ENCODE measurements at regions not wholly inside any gene's neighbourhood (a gene's known extent, or its start where the extent isn't known, plus 50 kb on each side); places are given as distances from the start of the nearest gene placed in this dataset.

GRCh38 chrX:3549411-3549911 is 164.0 kb downstream of the PRKX start:
- Histone ChIP-seq H3K36me3 (ENCODE audit: control insufficient read depth in 2 of 2, insufficient read depth in 1 of 2, low read length in 2 of 2) (no peaks in the 10 kb centered on the region), H3K4me1 (ENCODE audit: control insufficient read depth, insufficient read depth, low read length) (no peaks in the 10 kb centered on the region), H3K27ac (ENCODE audit: extremely low read depth, low read depth, low read length) (no peak overlapping the region), H3K4me3 (ENCODE audit: low read depth, low read length) (no peak overlapping the region), H3K9me3 (ENCODE audit: control insufficient read depth, insufficient read depth, low read depth, low read length) (no peaks in the 10 kb centered on the region)
- ChIA-PET POLR2A (no interaction called here), CTCF (no interaction called here)
- TF ChIP-seq, protein P1, sequence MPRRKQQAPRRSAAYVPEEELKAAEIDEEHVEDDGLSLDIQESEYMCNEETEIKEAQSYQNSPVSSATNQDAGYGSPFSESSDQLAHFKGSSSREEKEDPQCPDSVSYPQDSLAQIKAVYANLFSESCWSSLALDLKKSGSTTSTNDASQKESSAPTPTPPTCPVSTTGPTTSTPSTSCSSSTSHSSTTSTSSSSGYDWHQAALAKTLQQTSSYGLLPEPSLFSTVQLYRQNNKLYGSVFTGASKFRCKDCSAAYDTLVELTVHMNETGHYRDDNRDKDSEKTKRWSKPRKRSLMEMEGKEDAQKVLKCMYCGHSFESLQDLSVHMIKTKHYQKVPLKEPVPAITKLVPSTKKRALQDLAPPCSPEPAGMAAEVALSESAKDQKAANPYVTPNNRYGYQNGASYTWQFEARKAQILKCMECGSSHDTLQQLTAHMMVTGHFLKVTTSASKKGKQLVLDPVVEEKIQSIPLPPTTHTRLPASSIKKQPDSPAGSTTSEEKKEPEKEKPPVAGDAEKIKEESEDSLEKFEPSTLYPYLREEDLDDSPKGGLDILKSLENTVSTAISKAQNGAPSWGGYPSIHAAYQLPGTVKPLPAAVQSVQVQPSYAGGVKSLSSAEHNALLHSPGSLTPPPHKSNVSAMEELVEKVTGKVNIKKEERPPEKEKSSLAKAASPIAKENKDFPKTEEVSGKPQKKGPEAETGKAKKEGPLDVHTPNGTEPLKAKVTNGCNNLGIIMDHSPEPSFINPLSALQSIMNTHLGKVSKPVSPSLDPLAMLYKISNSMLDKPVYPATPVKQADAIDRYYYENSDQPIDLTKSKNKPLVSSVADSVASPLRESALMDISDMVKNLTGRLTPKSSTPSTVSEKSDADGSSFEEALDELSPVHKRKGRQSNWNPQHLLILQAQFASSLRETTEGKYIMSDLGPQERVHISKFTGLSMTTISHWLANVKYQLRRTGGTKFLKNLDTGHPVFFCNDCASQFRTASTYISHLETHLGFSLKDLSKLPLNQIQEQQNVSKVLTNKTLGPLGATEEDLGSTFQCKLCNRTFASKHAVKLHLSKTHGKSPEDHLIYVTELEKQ (tag by site-specific recombination; IDR thresholded peaks at IDR 0.05; ENCODE audit: borderline replicate concordance), result no peak
- TF ChIP-seq ZNF146 (tag by site-specific recombination; IDR thresholded peaks at IDR 0.05) (no peak), ZNF548 (tag by site-specific recombination; IDR thresholded peaks at IDR 0.05) (no peak), ZNF76 (tag by site-specific recombination; IDR thresholded peaks at IDR 0.05; ENCODE audit: borderline replicate concordance, low read depth) (no peak), CTCF (tag by site-specific recombination; IDR thresholded peaks at IDR 0.05) (no peak)
- TF ChIP-seq, protein P2, sequence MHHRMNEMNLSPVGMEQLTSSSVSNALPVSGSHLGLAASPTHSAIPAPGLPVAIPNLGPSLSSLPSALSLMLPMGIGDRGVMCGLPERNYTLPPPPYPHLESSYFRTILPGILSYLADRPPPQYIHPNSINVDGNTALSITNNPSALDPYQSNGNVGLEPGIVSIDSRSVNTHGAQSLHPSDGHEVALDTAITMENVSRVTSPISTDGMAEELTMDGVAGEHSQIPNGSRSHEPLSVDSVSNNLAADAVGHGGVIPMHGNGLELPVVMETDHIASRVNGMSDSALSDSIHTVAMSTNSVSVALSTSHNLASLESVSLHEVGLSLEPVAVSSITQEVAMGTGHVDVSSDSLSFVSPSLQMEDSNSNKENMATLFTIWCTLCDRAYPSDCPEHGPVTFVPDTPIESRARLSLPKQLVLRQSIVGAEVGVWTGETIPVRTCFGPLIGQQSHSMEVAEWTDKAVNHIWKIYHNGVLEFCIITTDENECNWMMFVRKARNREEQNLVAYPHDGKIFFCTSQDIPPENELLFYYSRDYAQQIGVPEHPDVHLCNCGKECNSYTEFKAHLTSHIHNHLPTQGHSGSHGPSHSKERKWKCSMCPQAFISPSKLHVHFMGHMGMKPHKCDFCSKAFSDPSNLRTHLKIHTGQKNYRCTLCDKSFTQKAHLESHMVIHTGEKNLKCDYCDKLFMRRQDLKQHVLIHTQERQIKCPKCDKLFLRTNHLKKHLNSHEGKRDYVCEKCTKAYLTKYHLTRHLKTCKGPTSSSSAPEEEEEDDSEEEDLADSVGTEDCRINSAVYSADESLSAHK (tag by site-specific recombination; IDR thresholded peaks at IDR 0.05), result no peak

GRCh38 chrX:3548765-3549391 is 164.6 kb downstream of the PRKX start:
- TF ChIP-seq ZNF132 (tag by site-specific recombination; IDR thresholded peaks at IDR 0.05; ENCODE audit: borderline replicate concordance) (no peak), ZNF302 (tag by site-specific recombination; IDR thresholded peaks at IDR 0.05; ENCODE audit: low read depth) (no peak), ZNF660 (tag by site-specific recombination; IDR thresholded peaks at IDR 0.05) (no peak), OVOL3 (tag by site-specific recombination; IDR thresholded peaks at IDR 0.05) (no peak), KLF8 (tag by site-specific recombination; IDR thresholded peaks at IDR 0.05) (no peak), ZNF701 (tag by site-specific recombination; IDR thresholded peaks at IDR 0.05) (no peak), MZF1 (tag by site-specific recombination; IDR thresholded peaks at IDR 0.05; ENCODE audit: borderline replicate concordance) (no peak), PRDM1 (tag by site-specific recombination; IDR thresholded peaks at IDR 0.05) (no peak), TRIM28 (IDR thresholded peaks at IDR 0.05; ENCODE audit: borderline replicate concordance, low read length) (no peak), ZNF19 (tag by site-specific recombination; IDR thresholded peaks at IDR 0.05; ENCODE audit: low read depth) (no peak), ZNF157 (tag by site-specific recombination; IDR thresholded peaks at IDR 0.05) (no peak), GLIS2 (tag by site-specific recombination; IDR thresholded peaks at IDR 0.05) (no peak), ZNF292 (tag by site-specific recombination; IDR thresholded peaks at IDR 0.05; ENCODE audit: borderline replicate concordance, low read depth) (no peak)
- CTCF ChIA-PET, result no interaction called here
- Histone ChIP-seq H3K36me3 (ENCODE audit: control insufficient read depth in 2 of 2, insufficient read depth in 1 of 2, low read length in 2 of 2) (no peaks in the 10 kb centered on the region), H3K9me3 (ENCODE audit: control insufficient read depth, insufficient read depth, low read depth, low read length) (no peaks in the 10 kb centered on the region), H3K4me1 (ENCODE audit: control insufficient read depth, insufficient read depth, low read length) (no peaks in the 10 kb centered on the region), H3K27ac (ENCODE audit: extremely low read depth, low read depth, low read length) (no peak overlapping the region), H3K4me3 (ENCODE audit: low read depth, low read length) (no peak overlapping the region)
- POLR2A ChIA-PET, result no interaction called here
